ENCODE measurements at regions not wholly inside any gene's neighbourhood (a gene's known extent, or its start where the extent isn't known, plus 50 kb on each side); places are given as distances from the start of the nearest gene placed in this dataset.
"Not testable (repeated sequence)": the region's sequence is repeated elsewhere in the genome, so short reads cannot be mapped to it uniquely, and the experiment has no call there.

DNA sequence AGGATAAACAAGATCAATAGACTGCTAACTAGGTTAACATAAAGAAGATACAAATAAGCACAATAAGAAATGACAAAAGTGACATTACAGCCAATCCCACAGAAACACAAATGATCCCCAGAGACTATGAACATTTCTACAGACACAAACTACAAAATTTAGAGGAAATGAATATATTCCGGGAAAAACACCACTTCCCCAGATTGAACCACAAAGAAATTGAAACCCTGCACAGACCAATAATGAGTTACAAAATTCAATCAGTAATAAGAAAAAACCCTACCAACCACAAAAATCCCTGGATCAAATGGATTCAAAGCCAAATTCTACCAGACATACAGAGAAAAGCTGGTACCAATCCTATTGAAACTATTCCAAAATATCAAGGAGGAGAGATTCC, 232.4 kb upstream of the RBMS1 start:
- DNase-seq (ENCODE audit: low spot score) = no peak
- no peak for FAIRE-seq

DNA sequence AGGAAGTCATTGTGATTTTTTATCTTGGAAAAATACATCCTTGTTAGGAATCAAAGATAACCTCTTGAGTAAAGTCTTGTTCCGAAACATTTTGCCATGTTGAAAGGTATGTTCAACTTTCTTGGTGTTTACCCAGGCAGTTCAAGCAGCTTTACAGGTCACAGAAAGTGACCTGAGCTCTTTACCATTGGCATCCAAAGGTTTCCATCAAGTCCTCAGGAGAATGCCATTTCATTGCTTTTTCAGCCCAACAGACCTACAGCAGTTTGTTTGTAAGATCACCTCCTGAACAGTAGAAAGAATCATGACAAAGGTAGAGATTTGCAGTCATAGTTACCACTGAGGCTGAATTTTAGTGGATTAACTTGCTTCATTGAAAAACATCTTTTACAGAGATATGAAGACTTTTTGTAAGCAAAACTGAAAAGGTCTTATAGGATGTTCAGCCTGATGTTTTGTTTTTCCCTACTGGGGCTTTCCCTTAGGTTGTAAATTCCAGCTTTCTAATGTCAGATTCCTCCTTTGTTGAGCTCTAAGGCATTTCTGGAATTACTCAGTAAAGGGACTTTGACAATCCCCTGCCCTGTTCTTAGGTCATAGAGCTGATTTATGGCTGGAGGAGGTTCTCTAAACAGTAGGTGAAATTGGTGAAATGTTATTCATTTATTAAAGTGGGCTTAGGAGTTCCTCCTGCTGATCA, 236.8 kb upstream of the RBMS1 start:
- no peak for DNase-seq (ENCODE audit: low spot score)
- no peak for FAIRE-seq

- FAIRE-seq = no peak
- DNase-seq (ENCODE audit: low spot score) = no peak
Observed at GRCh38 chr2:160731415-160731814, 237.8 kb upstream of the RBMS1 start.

GRCh38 chr2:160731856-160732255, 238.2 kb upstream of the RBMS1 start:
- no peak for FAIRE-seq
- no peak for DNase-seq (ENCODE audit: low spot score)

GRCh38 chr2:160735696-160736095, 242.1 kb upstream of the RBMS1 start:
- FAIRE-seq (no peak), DNase-seq (ENCODE audit: low spot score) (no peak)

DNA sequence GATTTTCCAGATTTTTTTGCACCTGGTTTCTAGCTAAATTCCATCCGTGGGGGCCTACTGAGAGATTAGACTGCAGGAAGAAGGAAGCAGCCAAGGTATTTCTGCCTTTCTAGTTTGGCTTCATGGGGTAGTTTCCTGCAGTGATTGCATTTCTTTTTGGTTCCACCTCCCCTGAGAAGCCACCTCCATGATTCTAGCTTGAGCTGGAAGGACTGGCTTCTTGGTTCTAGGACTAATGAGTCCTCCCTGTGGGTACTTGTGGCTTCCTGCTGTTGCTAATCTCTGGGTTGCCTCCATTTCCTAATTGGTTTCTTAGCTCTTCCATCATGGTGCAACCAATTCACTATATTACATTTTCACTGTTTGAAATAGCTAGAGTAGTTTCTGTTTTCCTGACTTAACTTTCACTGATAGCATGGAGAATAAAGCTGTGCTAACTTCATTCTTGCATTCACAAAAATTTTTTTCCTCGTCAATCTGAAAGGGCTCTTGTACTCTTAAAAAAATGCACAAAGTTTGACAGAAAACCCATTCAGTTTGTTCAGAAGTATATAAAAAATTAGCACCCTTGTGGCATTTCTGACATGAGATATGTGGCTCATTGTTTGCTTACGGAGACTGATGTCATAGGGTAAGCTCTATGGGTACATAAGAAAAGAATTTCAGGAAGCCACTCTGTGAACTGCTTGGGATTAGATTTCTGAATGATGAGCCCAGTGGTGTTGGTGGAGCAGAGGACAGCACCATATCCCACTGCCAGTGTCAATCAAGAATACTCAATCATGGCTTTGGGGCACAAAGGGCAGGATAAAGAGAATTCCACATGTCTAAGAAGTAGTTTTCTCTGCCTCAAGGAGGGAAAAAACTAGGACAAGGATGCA, 242.8 kb upstream of the RBMS1 start:
- FAIRE-seq (no peak), DNase-seq (ENCODE audit: low spot score) (peak; percentile 48)

GRCh38 chr2:160737247-160737646, 243.6 kb upstream of the RBMS1 start:
- DNase-seq (ENCODE audit: low spot score) = no peak
- FAIRE-seq = no peak

DNA sequence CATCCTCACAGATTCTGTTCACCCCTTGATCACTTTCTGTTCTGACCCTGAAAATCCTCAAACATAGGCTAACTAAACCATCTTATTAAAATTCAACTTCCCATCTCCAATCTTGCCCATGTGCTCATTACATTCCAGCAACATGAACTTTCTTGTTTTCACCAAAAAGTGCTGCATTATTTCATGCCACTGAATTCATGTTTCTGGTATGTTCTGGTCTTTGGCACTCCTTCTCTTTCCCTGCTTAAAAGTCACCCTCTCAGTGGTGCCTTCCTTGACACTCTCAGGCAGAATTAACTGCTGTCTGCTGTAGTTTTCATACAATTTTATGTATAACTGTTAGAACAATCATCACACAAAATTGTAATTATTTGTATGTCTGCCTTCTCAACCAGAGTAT, 247.7 kb upstream of the RBMS1 start:
- FAIRE-seq = no peak
- no peak for DNase-seq (ENCODE audit: low spot score)

GRCh38 chr2:160741815-160742214, 248.2 kb upstream of the RBMS1 start:
- FAIRE-seq (no peak), DNase-seq (ENCODE audit: low spot score) (no peak)

GRCh38 chr2:160742667-160743066, 249.1 kb upstream of the RBMS1 start:
- DNase-seq (ENCODE audit: low spot score) = no peak
- FAIRE-seq = no peak

DNA sequence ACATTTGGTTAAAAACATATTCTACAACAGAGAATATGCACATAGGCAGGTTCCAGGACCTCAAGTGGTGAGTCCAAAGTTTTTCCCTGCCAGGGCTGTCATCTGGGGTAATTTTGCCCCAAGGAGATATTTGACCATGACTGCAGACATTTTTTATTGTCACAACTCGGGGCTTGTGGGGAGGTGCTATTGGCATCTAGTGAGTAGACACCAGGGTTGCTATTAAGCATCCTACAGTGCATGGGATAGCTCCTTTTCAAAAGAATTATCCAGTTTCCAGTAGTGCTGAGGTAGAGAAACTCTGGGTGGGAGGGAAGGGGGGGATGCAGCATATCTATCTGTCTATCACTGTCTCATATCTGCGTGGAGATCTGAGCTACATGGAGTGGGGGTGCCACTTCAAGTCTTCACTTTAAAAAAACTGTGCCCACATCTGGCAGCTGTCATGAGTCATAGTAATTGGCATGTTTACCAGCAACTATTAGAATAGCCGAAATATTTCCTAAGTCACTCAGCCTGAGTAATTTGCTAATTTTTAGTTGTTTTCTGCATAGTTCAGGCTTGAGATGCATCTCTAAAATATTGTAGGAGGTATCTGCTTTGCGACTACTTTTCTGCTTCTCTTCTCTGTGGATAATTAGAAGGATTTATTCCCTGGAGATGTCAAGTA, 254.0 kb upstream of the RBMS1 start:
- FAIRE-seq (peak; percentile 63), DNase-seq (ENCODE audit: low spot score) (peak; percentile 54)

- peak; percentile 32 for DNase-seq (ENCODE audit: low spot score)
- no peak for FAIRE-seq
Observed at GRCh38 chr2:160751021-160751420, 257.4 kb upstream of the RBMS1 start.

GRCh38 chr2:160752475-160753330, 259.1 kb upstream of the RBMS1 start:
- DNase-seq (ENCODE audit: low spot score) = peak; percentile 65
- FAIRE-seq = no peak

DNA sequence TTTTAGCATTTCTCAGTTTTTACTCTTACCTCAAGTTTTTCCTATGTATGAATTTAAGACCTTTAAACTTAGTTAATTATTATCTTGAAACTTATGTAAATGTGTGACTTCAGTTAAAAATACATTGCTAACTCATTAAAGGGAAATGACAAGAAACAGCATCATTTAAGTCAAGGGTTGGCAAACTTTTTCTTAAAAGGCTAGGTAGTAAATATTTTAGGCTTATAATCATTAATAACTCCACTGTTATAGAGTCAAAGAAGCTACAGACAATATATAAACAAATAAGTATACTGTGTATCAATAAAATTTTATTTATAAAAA, 259.7 kb upstream of the RBMS1 start:
- no peak for DNase-seq (ENCODE audit: low spot score)

DNA sequence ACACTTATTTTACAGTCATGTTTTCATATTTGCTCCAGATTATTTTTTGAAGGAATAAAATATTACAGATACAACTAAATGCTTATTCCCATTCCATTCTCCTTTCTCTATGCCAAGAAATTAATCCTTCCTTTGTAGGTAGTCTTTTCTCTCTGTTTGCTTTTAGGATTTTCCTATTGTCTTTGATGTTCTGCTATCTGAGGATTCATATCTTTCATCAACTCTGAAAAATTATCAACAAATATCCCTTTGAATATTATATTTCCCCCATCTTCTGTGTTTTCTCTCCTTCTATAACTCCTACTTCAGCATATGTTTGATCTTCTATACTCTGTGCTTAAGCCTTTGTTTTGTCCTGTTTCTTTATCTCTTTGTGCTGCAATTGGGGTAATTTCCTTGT, 260.4 kb upstream of the RBMS1 start:
- FAIRE-seq (no peak), DNase-seq (ENCODE audit: low spot score) (no peak)

More for the DNA sequence above, 259.7 kb upstream of the RBMS1 start:
- no peak for FAIRE-seq

DNA sequence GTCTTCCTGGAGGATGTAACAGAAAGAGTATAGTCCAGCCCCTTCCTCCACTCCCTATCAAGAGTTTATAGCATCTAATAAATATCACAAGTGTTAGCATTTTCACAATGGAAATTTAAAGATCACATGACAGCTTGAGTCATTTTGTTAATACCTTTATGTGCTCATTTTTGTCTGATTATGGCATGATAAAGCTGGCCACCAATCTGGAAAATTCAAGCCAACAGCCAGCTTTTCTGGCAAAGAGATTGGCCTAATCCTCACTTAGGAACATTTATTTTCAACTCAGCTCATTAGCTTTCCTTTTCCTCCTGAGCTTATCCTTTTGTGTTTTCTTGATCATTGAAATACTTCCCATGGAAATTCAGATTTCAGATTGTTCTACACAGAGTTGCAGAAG, 262.9 kb upstream of the RBMS1 start:
- DNase-seq (ENCODE audit: low spot score) = no peak
- FAIRE-seq = no peak

DNA sequence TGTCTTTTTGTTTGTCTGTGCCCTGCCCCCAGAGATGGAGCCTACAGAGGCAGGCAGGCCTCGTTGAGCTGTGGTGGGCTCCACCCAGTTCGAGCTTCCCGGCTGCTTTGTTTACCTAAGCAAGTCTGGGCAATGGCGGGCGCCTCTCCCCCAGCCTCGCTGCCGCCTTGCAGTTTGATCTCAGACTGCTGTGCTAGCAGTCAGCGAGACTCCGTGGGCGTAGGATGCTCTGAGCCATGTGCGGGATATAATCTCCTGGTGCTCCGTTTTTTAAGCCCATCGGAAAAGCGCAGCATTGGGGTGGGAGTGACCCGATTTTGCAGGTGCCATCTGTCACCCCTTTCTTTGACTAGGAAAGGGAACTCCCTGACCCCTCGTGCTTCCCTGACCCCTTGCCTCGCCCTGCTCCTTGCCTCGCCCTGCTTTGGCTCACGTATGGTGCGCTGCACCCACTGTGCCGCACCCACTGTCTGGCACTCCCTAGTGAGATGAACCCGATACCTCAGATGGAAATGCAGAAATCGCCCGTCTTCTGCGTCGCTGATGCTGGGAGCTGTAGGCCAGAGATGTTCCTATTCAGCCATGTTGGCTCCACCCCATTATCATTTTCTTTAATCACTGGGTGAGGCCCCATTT, 269.0 kb upstream of the RBMS1 start:
- FAIRE-seq; DNase-seq (ENCODE audit: low spot score): not testable (repeated sequence)

DNA sequence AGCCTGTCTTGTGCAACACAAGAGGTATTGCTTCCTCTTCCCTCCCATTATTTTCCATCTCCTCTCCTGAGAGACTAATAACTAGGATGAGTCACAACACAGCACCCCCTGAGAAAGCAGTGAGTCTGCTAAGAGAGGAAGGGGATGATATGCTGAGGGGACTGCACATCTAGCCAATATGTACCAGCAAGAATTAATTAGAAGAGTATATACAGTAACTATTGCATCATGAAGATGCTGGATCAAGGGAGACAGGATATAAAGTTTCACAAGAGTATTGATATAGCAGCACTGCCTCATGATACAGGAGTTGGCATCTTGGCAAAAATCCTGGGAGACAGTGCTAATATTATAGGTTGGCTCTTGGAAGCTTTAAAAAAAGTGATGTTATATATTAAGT, 289.9 kb upstream of the RBMS1 start:
- no peak for DNase-seq (ENCODE audit: low spot score)
- no peak for FAIRE-seq

GRCh38 chr2:160784034-160784433, 290.4 kb upstream of the RBMS1 start:
- FAIRE-seq (no peak), DNase-seq (ENCODE audit: low spot score) (no peak)

- DNase-seq (ENCODE audit: low spot score) (no peak), FAIRE-seq (no peak)
Observed at GRCh38 chr2:160790738-160791137, 297.1 kb upstream of the RBMS1 start.

DNA sequence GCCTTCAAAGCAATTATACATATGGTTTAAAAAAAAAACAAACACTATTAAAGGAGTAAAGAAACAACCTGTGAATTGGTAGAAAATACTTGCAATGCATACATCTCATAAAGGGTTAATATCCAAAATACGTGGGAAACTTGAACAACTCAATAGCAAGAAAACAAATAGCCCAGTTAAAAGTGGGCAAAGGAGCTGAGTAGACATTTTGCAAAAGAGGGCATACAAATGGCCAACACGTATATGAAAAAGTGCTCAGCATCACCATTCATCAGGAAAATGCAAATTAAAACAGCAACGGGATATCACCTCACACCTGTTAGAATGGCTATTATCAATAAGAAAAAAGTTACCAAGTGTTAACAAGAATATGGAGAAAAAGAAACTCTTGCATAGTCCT, 298.3 kb upstream of the RBMS1 start:
- DNase-seq (ENCODE audit: low spot score) = no peak
- no peak for FAIRE-seq

Measured in urothelium cell line (cell line).